HepG2 (cell line): ENCODE measurements at regions not wholly inside any gene's neighbourhood (a gene's known extent, or its start where the extent isn't known, plus 50 kb on each side); places are given as distances from the start of the nearest gene placed in this dataset.

Source experiments
- ATAC-seq: fragments of 200-7000 bp; cut with Tn5 transposase; 3 replicates; pipeline ENCODE4 v1.9.1; 2020; ENCODE audit warnings: mild to moderate bottlenecking, moderate library complexity
- BruUV-seq: library from RNA; stranded (reverse); fragments of 400-500 nt; replicated peaks from 2 replicates; lab custom pipeline; 2021; lab: Mats Ljungman, UMichigan
- CTCF ChIA-PET: fragments of 300-600 bp; formaldehyde crosslinking; extraction: SDS; loops from one replicate; lab custom pipeline; 2021; ENCODE audit warnings: low total read pairs, inconsistent platforms, low intra/inter-chr PET ratio; lab: Yijun Ruan, JAX
- POLR2A ChIA-PET: fragments of 350-600 bp; sonication (Branson Sonifier 250); formaldehyde crosslinking; loops from one replicate; lab custom pipeline; 2020; ENCODE audit warnings: antibody characterized with exemption, inconsistent platforms; lab: Yijun Ruan, JAX
- DNase-seq: peaks from one replicate; pipeline ENCODE4 v3.0.0-alpha.2; 2015; ENCODE audit warnings: low spot score
- FAIRE-seq: peaks from 3 replicates; lab custom pipeline; 2011; peaks lifted over from hg19 to GRCh38; lab: Jason Lieb, UNC
- H2AFZ ChIP-seq: one replicate; pipeline ENCODE4 v1.6.1; 2011; ENCODE audit warnings: low read length, inconsistent platforms
- H3K27ac ChIP-seq: fragments of 300-600 bp; 3 replicates; pipeline ENCODE4 v1.8.0; 2011; ENCODE audit warnings: mixed run types, mild to moderate bottlenecking, mixed read lengths, low read length, inconsistent platforms; ENCODE audit not compliant: insufficient read depth; ENCODE audit errors: extremely low read length
- H3K27me3 ChIP-seq, 2 experiments: fragments of 200-600 bp in 1 of 2; 2 replicates in 1 of 2; 3 replicates in 1 of 2; pipeline versions ENCODE4 v1.6.0 to v1.8.0; 2011; ENCODE audit warnings: low read length in 2 of 2, mild to moderate bottlenecking in 2 of 2, moderate library complexity in 2 of 2, inconsistent platforms in 1 of 2; ENCODE audit not compliant: insufficient read depth in 2 of 2, control insufficient read depth in 1 of 2
- H3K36me3 ChIP-seq, 2 experiments: fragments of 200-600 bp in 1 of 2; replicated peaks in 1 of 2; 2 replicates in 1 of 2; 3 replicates in 1 of 2; pipeline versions ENCODE4 v1.5.1 to v1.8.0; 2011; ENCODE audit warnings: low read length in 2 of 2, inconsistent platforms in 1 of 2; ENCODE audit not compliant: insufficient read depth in 2 of 2, control insufficient read depth in 1 of 2
- H3K4me1 ChIP-seq: 2 replicates; pipeline ENCODE4 v1.5.1; 2012; ENCODE audit warnings: low read length, inconsistent platforms; ENCODE audit not compliant: insufficient read depth
- H3K4me2 ChIP-seq: 2 replicates; pipeline ENCODE4 v1.6.0; 2011; ENCODE audit warnings: low read depth, low read length, inconsistent platforms
- H3K4me3 ChIP-seq, 3 experiments: fragments of 200-600 bp in 1 of 3; sonication (generic), shearing (Covaris generic) in 1 of 3; replicated peaks in 1 of 3; 2 replicates each; pipeline ENCODE4 v1.5.1; 2011 to 2016; ENCODE audit warnings: low read length in 3 of 3, inconsistent platforms in 2 of 3, low read depth in 2 of 3, mild to moderate bottlenecking in 2 of 3, control low read depth in 1 of 3, mixed read lengths in 1 of 3; ENCODE audit not compliant: insufficient read depth in 1 of 3
- H3K79me2 ChIP-seq: one replicate; pipeline ENCODE4 v1.6.1; 2011; ENCODE audit warnings: low read length, inconsistent platforms; ENCODE audit not compliant: insufficient read depth
- H3K9ac ChIP-seq: 2 replicates; pipeline ENCODE4 v1.6.0; 2011; ENCODE audit warnings: mild to moderate bottlenecking, low read depth, low read length, inconsistent platforms; ENCODE audit not compliant: insufficient read depth
- H3K9me3 ChIP-seq: 2 replicates; pipeline ENCODE4 v1.5.1; 2012; ENCODE audit warnings: mild to moderate bottlenecking, low read length
- H4K20me1 ChIP-seq: 2 replicates; pipeline ENCODE4 v1.6.0; 2011; ENCODE audit warnings: inconsistent platforms, mild to moderate bottlenecking, low read length, moderate library complexity; ENCODE audit not compliant: insufficient read depth
- ATRX ChIP-seq: sonication (generic); formaldehyde crosslinking; IDR thresholded peaks from 2 replicates; pipeline ENCODE4 v1.4.0; 2020; ENCODE audit warnings: missing genetic modification reagents, borderline replicate concordance
- ISX ChIP-seq: sonication (generic); formaldehyde crosslinking; conservative IDR thresholded peaks from 2 replicates; pipeline ENCODE4 v1.5.0; 2020; ENCODE audit warnings: missing genetic modification reagents
- MAZ ChIP-seq, 2 experiments: sonication (generic) in 1 of 2; formaldehyde crosslinking in 1 of 2; IDR thresholded peaks; 2 replicates each; pipeline versions ENCODE4 v1.5.0 to v1.6.1; 2012 to 2020; ENCODE audit warnings: low read depth in 2 of 2, mild to moderate bottlenecking in 2 of 2, borderline replicate concordance in 1 of 2, improper control_type of control experiment in 1 of 2, low read length in 1 of 2, missing genetic modification reagents in 1 of 2, moderate library complexity in 1 of 2
- MYC ChIP-seq: sonication (generic); formaldehyde crosslinking; IDR thresholded peaks from 2 replicates; pipeline ENCODE4 v1.9.0; 2021; ENCODE audit warnings: missing genetic modification reagents, borderline replicate concordance
- NFE2L2 ChIP-seq: fragments of 150-350 bp; IDR thresholded peaks from 2 replicates; pipeline ENCODE4 v1.6.1; 2014; ENCODE audit warnings: low read length
- ZNF232 ChIP-seq: sonication (generic); formaldehyde crosslinking; IDR thresholded peaks from 2 replicates; pipeline ENCODE4 v1.4.0; 2020; ENCODE audit warnings: missing genetic modification reagents, borderline replicate concordance
- ZNF510 ChIP-seq: sonication (generic); formaldehyde crosslinking; IDR thresholded peaks from 2 replicates; pipeline ENCODE4 v1.4.0; 2020; ENCODE audit warnings: low read depth, mild to moderate bottlenecking, missing genetic modification reagents
- ZNF556 ChIP-seq: sonication (generic); formaldehyde crosslinking; IDR thresholded peaks from 2 replicates; pipeline ENCODE4 v1.4.0; 2020; ENCODE audit warnings: mild to moderate bottlenecking, missing genetic modification reagents, borderline replicate concordance
- ZNF570 ChIP-seq: sonication (generic); formaldehyde crosslinking; IDR thresholded peaks from 2 replicates; pipeline ENCODE4 v1.4.0; 2020; ENCODE audit warnings: mild to moderate bottlenecking, missing genetic modification reagents, borderline replicate concordance
- ZNF607 ChIP-seq: sonication (generic); formaldehyde crosslinking; IDR thresholded peaks from 2 replicates; pipeline ENCODE4 v1.5.1; 2020; ENCODE audit warnings: missing genetic modification reagents, mild to moderate bottlenecking, borderline replicate concordance
- ZNF678 ChIP-seq: sonication (generic); formaldehyde crosslinking; IDR thresholded peaks from 2 replicates; pipeline ENCODE4 v1.4.0; 2020; ENCODE audit warnings: mild to moderate bottlenecking, missing genetic modification reagents
- ZNF713 ChIP-seq: sonication (generic); formaldehyde crosslinking; IDR thresholded peaks from 2 replicates; pipeline ENCODE4 v1.4.0; 2020; ENCODE audit warnings: mild to moderate bottlenecking, missing genetic modification reagents
- ZSCAN30 ChIP-seq: sonication (generic); formaldehyde crosslinking; IDR thresholded peaks from 2 replicates; pipeline ENCODE4 v1.5.0; 2020; ENCODE audit warnings: mild to moderate bottlenecking, missing genetic modification reagents
- in situ Hi-C: cut with HindIII; loops from 2 replicates; pipeline ENCODE4 v1.10.0; 2017; ENCODE audit warnings: low pct_unique_long_range_greater_than_20kb; ENCODE audit not compliant: extremely low pct_ligation_motif_present
- intact Hi-C: fragments of 100-400 bp; cut with micrococcal nuclease; formaldehyde crosslinking; loops from one replicate; pipeline ENCODE4 v1.10.0; 2022; ENCODE audit not compliant: unreplicated experiment
- TF ChIP-seq, protein P1 (sequence below): sonication (generic); formaldehyde crosslinking; IDR thresholded peaks from 2 replicates; pipeline ENCODE4 v1.8.0; 2022; ENCODE audit warnings: missing genetic modification reagents, mild to moderate bottlenecking, inconsistent platforms, borderline replicate concordance
- TF ChIP-seq, protein P2 (sequence below): sonication (generic); formaldehyde crosslinking; IDR thresholded peaks from 2 replicates; pipeline ENCODE4 v1.4.0; 2020; ENCODE audit warnings: mild to moderate bottlenecking, missing genetic modification reagents
- TF ChIP-seq, protein P3 (sequence below): sonication (generic); formaldehyde crosslinking; IDR thresholded peaks from 2 replicates; pipeline ENCODE4 v1.5.0; 2020; ENCODE audit warnings: mild to moderate bottlenecking, missing genetic modification reagents, borderline replicate concordance
- TF ChIP-seq, protein P4 (sequence below): IDR thresholded peaks from 2 replicates; pipeline ENCODE4 v1.6.1; 2016; ENCODE audit warnings: missing compliant biosample characterization, missing genetic modification reagents, borderline replicate concordance
- TF ChIP-seq, protein P5 (sequence below): IDR thresholded peaks from 2 replicates; pipeline ENCODE4 v1.6.1; 2016; ENCODE audit warnings: missing biosample characterization, missing genetic modification reagents, low read depth

DNA sequence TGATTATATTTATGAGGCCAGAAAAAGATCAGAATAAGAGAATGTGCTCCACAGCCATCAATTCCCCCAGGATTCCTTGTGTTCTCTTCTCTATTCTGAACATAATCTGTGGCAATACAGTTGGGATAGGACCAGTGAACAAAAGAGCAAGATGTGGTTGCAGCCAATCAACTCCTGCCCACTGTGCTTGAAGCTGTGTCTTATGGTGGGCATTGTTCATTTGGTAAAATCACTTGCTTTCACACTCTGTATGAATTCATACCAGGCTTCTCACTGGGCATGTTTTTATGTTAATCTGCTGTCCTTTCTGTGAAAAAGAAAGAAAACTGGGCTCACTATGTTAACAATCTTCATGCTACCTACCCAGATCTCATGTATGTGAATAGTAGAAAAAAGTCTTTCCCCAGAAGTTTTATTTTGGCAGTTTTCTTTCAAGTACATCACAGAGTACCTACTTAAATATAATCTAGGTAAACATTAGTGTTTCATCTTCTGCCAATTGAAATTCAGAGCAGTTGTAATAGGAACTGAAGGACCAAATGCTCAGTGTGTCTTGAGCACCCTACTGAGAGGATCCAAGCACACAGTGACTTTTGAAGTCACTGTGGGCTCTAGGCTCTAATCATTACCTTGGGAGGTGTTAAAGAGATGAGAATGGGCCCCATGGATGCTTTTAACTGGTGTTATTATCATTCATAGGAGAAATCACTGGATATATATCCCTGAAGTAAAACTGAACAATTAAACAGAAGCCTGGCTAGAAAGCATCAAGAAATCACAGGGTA, 429.2 kb upstream of the TRAM1L1 start:
- no peak overlapping the region for H2AFZ ChIP-seq
- in situ Hi-C loops = no loop called here
- no peak for ATAC-seq
- peaks cover 10% of the 10 kb centered on the region; the same call in 1 of the 2 replicates for H3K9me3 ChIP-seq
- no peak overlapping the region for H3K4me3 ChIP-seq
- no peaks in the 10 kb centered on the region for H3K79me2 ChIP-seq
- FAIRE-seq = no peak
- intact Hi-C loops = no loop called here
- H3K27me3 ChIP-seq = no peaks in the 10 kb centered on the region
- DNase-seq = no peak
- no peak overlapping the region for H3K4me2 ChIP-seq
- no peak overlapping the region for H3K27ac ChIP-seq
- H4K20me1 ChIP-seq = no peaks in the 10 kb centered on the region
- no peak overlapping the region for H3K9ac ChIP-seq
- peaks cover 8% of the 10 kb centered on the region; the same call in 1 of the 2 replicates for H3K4me1 ChIP-seq
- H3K36me3 ChIP-seq = no peaks in the 10 kb centered on the region
- ChIA-PET POLR2A (no interaction called here), CTCF (no interaction called here)
- no TSS peak for BruUV-seq
- TF ChIP-seq NFE2L2 (no peak), ZNF556 (CRISPR knock-in tag) (no peak), ISX (CRISPR knock-in tag) (no peak), ZSCAN30 (CRISPR knock-in tag) (no peak), MYC (CRISPR knock-in tag) (no peak), ZNF607 (CRISPR knock-in tag) (no peak), ZNF570 (CRISPR knock-in tag) (no peak), ZNF678 (CRISPR knock-in tag) (no peak), MAZ (IDR thresholded peaks at IDR 0.05; ENCODE audit: borderline replicate concordance, low read depth, low read length) (no peak), MAZ (CRISPR knock-in tag; IDR thresholded peaks at IDR 0.05; ENCODE audit: low read depth) (no peak), ZNF713 (CRISPR knock-in tag) (no peak), ATRX (CRISPR knock-in tag) (no peak), ZNF232 (no peak), ZNF510 (no peak)
- TF ChIP-seq, protein P1, sequence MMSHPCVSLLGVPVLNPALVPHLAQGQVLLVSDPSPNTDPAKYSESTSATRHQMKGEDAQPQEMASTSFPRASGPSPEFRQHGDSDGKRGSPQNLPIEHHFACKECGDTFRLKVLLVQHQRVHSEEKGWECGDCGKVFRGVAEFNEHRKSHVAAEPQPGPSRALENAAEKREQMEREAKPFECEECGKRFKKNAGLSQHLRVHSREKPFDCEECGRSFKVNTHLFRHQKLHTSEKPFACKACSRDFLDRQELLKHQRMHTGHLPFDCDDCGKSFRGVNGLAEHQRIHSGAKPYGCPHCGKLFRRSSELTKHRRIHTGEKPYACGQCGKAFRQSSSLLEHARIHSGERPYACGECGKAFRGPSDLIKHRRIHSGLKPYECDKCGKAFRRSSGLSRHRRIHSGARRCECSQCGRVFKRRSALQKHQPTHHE (CRISPR knock-in tag) = no peak
- TF ChIP-seq, protein P2, sequence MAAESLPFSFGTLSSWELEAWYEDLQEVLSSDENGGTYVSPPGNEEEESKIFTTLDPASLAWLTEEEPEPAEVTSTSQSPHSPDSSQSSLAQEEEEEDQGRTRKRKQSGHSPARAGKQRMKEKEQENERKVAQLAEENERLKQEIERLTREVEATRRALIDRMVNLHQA = no peak
- TF ChIP-seq, protein P3, sequence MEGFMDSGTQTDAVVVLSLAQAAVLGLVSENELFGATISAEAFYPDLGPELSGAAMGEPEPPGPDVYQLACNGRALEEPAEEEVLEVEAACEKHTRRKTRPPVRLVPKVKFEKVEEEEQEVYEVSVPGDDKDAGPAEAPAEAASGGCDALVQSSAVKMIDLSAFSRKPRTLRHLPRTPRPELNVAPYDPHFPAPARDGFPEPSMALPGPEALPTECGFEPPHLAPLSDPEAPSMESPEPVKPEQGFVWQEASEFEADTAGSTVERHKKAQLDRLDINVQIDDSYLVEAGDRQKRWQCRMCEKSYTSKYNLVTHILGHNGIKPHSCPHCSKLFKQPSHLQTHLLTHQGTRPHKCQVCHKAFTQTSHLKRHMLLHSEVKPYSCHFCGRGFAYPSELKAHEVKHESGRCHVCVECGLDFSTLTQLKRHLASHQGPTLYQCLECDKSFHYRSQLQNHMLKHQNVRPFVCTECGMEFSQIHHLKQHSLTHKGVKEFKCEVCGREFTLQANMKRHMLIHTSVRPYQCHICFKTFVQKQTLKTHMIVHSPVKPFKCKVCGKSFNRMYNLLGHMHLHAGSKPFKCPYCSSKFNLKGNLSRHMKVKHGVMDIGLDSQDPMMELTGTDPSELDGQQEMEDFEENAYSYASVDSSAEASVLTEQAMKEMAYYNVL (CRISPR knock-in tag) = no peak
- TF ChIP-seq, protein P4, sequence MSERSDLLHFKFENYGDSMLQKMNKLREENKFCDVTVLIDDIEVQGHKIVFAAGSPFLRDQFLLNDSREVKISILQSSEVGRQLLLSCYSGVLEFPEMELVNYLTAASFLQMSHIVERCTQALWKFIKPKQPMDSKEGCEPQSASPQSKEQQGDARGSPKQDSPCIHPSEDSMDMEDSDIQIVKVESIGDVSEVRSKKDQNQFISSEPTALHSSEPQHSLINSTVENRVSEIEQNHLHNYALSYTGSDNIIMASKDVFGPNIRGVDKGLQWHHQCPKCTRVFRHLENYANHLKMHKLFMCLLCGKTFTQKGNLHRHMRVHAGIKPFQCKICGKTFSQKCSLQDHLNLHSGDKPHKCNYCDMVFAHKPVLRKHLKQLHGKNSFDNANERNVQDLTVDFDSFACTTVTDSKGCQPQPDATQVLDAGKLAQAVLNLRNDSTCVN (CRISPR knock-in tag) = no peak
- TF ChIP-seq, protein P5, sequence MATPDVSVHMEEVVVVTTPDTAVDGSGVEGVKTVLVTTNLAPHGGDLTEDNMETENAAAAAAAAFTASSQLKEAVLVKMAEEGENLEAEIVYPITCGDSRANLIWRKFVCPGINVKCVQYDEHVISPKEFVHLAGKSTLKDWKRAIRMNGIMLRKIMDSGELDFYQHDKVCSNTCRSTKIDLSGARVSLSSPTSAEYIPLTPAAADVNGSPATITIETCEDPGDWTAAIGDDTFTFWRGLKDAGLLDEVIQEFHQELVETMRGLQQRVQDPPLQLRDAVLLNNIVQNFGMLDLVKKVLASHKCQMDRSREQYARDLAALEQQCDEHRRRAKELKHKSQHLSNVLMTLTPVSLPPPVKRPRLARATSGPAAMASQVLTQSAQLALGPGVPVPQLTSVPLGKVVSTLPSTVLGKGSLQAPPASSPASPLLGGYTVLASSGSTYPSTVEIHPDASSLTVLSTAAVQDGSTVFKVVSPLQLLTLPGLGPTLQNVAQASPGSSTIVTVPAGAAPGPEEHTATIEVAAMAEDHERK (CRISPR knock-in tag) = no peak
